GM23248 (cell line): ENCODE measurements at regions not wholly inside any gene's neighbourhood (a gene's known extent, or its start where the extent isn't known, plus 50 kb on each side); places are given as distances from the start of the nearest gene placed in this dataset.

ENCODE experiments used
- EZH2 ChIP-seq: fragments of 200-600 bp; sonication (generic); IDR thresholded peaks from 2 replicates; pipeline ENCODE4 v1.6.1; 2018; ENCODE audit warnings: antibody characterized with exemption, mild to moderate bottlenecking; ENCODE audit not compliant: insufficient read depth, poor library complexity, severe bottlenecking
- EZH2phosphoT487 ChIP-seq: fragments of 200-600 bp; sonication (generic); IDR thresholded peaks from 2 replicates; pipeline ENCODE4 v1.6.1; 2018; ENCODE audit warnings: antibody characterized with exemption, moderate library complexity, mild to moderate bottlenecking, low read depth; ENCODE audit not compliant: insufficient read depth

GRCh38 chr17:36679815-36680467 lies 78.6 kb downstream of the MRM1 start:
- TF ChIP-seq EZH2 = no peak
- TF ChIP-seq EZH2phosphoT487 = no peak
